Adrenal gland (tissue), 5 donors: ENCODE measurements at regions not wholly inside any gene's neighbourhood (a gene's known extent, or its start where the extent isn't known, plus 50 kb on each side); places are given as distances from the start of the nearest gene placed in this dataset.

Experiments
- POLR2A ChIP-seq, 2 donors: fragments of 450-650 bp; IDR thresholded peaks; one replicate each; pipeline ENCODE4 v1.6.1; 2017; ENCODE audit warnings: antibody characterized with exemption in 2 of 2, mild to moderate bottlenecking in 2 of 2, moderate library complexity in 1 of 2
- TF ChIP-seq, protein P1 (sequence below), 6 experiments: fragments of 450-650 bp in 4 of 6; fragments of 200-600 bp in 2 of 6; sonication (generic) in 1 of 6; IDR thresholded peaks; 1 replicate in 5 of 6; 2 replicates in 1 of 6; pipeline versions ENCODE4 v1.5.1 to v1.8.0; 2016 to 2021; ENCODE audit warnings: antibody characterized with exemption in 6 of 6, mild to moderate bottlenecking in 2 of 6, moderate library complexity in 1 of 6
- donor health status: DM: no; HTN: no; CAD: no.

DNA sequence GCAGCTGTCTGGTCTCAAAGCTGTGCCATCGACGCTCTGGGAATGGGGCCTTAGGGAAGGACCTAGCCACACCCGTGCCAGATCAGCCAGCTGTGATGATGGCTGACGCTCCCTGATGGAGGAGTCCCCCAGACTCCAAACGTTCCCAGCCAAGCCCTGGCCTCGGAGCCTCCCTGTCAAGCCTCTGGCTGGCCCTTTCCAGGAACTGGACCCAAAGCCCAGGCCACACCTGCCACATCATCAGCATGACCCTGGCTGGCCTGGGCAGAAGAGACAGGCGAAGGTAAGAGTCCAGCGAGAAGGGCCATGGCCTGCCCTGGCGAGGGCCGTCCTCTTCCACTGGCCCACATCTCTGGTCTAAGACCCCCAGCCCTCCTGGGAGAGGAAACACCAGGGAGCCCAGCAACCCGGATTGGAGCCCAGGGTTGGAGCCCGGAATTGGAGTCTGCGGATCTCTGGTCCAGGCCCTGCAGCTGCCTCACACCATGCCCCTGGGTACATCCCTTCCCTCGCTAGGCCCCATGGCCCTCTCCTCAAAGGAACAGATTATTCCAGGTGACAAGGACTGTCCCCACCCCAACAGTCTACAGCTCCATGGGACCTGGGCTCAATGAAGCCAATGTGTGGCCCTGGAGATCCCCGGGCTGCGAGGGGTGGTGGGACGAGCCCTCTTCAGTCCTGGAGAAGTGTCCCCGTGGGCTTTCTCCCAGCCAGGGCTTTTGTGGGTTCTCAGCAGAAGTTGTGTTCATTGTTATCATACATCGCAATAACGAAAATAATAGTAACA is 105.1 kb upstream of the TNRC6C start:
- TF ChIP-seq, protein P1, sequence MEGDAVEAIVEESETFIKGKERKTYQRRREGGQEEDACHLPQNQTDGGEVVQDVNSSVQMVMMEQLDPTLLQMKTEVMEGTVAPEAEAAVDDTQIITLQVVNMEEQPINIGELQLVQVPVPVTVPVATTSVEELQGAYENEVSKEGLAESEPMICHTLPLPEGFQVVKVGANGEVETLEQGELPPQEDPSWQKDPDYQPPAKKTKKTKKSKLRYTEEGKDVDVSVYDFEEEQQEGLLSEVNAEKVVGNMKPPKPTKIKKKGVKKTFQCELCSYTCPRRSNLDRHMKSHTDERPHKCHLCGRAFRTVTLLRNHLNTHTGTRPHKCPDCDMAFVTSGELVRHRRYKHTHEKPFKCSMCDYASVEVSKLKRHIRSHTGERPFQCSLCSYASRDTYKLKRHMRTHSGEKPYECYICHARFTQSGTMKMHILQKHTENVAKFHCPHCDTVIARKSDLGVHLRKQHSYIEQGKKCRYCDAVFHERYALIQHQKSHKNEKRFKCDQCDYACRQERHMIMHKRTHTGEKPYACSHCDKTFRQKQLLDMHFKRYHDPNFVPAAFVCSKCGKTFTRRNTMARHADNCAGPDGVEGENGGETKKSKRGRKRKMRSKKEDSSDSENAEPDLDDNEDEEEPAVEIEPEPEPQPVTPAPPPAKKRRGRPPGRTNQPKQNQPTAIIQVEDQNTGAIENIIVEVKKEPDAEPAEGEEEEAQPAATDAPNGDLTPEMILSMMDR (IDR thresholded peaks at IDR 0.05), result no peak
- TF ChIP-seq POLR2A (IDR thresholded peaks at IDR 0.05), result no peak
